Activated CD4-positive, alpha-beta T cell treated with anti-CD3 and anti-CD28 coated beads, Interleukin-2, amount 50 U/mL, for 4 hours (primary cell): ENCODE measurements at regions not wholly inside any gene's neighbourhood (a gene's known extent, or its start where the extent isn't known, plus 50 kb on each side); places are given as distances from the start of the nearest gene placed in this dataset.
A peak's percentile ranks its signal among the peaks of the same experiment; 100 is the strongest.

ENCODE experiments used
- DNase-seq, 2 experiments: peaks; one replicate each; pipeline ENCODE4 v3.0.0-alpha.2; 2020

DNA sequence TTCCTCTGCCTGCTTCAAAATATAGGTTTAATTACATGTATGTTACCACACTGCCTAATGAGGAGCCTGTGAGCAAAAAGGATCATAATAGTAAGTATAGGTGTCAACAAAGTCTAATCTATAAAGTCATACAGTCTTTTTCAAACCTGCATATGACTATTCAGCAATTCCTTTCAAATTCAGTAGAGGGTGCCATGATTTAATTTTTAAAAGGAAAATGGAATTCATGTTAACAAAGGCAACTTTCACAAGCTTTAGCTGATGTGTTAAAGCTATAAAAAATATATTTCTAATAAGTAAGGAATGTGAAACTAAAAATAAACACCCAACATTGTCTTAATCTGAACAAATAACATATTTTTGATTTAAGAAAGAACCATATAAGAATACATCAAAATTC is 52.1 kb downstream of the MPP7 start:
- no peak for DNase-seq

DNA sequence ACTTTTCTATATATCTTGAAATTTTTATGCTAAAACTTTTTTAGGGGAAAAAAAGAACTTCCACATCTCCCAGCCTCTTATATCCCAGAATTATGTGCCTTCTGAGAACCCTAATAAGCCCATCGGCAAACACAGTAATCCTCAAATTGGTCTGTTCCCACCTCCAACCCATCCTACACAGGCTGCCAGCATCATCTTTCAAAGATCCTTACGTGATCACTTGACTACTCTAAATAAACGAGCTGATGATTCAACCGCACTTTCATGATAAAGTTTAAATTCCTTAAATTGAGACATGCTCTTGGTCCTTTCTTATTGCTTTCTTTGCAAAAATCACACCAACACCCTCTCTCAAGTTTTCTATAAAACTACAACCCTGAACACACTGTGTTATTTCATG is 52.5 kb downstream of the MPP7 start:
- no peak for DNase-seq

DNA sequence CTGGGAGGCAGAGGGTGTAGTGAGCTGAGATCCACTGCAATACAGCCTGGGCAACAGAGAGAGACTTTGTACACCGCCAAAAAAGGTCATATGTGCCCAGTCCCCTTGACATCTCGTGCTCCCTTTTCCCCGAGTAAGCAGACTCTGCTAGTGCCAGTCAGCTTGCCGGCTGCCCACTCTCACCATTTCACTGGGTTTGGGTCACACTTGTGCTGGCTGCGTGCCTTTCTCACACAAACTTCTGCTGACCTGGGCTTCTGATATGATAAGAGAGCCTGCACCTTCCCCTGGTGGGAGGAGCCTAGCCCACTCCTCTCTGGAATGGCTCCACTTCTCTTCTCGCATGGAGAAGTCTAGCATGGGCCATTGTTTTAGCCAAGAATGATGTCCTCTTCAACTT is 53.4 kb downstream of the MPP7 start:
- DNase-seq, result no peak

DNA sequence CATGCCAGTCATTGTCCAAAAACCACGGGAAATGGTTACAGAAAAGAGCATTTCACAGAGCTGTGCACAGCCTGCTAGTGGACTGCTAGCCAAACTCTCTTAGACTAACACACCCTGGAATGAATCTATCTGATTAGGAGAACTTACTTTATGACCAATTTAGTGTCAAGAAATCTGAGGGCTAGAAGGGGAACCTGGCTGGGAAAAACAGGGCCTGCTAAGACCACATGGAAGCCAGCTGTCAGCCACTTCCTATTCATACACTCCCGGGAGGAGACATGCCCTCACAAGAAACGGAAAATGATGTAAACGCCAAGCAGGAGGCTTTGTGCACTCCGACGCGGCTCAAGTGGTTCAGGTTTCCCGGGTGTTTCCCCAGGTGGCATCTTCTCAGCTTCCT is 54.8 kb downstream of the MPP7 start:
- DNase-seq, result no peak

DNA sequence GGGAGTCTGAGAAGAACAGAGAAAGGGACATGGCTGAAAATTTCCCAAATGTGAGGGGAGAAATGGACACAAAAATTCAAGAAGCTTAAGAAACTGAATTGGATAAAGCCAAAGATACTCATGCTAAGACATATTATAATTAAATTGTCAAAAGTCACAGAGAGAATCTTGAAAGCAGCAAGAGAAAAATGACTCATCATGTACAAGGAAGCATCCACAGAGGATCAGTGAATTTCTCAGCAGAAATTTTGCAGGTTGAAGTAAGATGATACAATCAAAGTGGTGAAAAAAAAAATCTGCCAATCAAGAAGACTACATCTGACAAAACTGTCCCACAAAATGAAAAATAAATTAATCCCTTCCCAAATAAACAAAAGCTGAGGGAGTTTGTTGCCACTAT is 56.8 kb downstream of the MPP7 start:
- DNase-seq, result no peak

DNA sequence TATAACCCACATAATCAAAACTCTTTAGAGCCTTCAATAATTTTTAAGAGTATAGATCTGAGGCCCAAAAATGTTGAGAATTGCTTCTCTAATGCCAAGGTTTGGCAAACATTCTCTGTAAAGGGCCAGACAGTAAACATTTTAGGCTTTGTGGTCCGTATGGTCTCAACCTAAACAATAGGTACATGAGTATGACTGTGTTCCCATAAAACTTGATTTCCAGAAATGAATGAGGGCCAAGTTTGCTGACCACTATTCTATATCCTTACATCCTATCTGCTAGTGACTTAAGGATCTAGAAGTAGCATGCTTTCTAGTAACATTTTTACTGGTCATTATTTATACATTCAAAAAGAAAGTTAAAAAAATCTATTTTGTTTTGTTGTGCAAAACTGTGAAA is 58.9 kb downstream of the MPP7 start:
- DNase-seq, result no peak

DNA sequence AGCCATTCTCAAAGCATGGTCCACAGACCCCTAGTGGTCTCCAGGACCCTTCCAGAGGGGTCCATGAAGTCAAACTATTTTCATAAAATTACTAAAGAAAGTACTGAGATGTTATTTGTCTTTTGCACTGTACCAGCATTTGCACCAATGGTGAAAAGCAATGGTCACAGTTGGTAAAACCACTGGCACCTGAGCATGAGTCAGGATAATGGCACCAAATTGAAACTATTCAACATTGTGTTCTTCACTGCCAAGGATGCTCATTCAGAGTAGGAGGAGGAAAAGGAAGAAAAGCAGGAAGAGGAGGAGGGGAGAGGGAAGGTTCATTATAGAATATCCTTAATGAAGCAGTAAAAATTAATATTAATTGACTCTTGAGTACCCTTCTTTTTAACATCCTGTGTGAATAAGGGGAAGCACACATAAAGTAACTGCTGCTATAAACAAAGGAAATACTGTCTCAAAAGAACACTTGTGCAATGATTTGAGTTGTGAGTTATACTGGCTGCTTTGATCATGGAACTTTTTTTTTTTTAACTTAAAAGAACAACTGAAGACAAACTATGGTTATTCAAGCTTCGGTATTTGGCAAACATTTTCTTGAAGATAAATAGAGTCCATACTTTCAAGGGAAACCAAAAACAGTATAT is 60.2 kb downstream of the MPP7 start:
- DNase-seq, result no peak

DNA sequence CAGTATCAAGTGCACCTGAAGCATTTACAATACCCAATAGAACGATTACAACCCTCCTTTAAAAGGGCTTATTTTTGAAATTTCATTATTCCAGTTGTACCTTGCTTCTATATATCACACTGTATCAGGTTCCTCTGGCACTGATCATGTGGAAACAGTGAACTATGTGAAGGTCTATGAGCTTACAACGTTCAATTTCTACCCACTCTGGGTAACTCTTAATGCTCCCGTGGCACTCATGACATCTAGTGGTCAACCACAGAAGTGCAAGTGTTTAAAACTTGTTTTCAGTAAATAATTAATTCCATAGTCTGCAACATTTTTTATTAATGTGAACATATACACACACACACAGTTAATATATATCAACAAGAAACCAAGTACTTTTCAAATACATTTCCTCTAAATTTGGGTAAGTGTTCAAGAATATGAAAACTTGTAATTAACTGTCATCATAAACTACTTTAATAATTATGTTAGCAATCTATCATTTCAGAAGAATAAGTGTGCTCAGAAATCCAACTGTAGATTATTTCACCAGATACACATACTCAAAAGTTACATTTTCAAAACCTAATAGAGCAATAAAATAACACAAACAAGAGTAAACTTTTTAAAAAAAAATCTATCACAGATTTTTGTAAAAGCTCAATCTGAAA is 61.0 kb downstream of the MPP7 start:
- peak; percentile 17 for DNase-seq

DNA sequence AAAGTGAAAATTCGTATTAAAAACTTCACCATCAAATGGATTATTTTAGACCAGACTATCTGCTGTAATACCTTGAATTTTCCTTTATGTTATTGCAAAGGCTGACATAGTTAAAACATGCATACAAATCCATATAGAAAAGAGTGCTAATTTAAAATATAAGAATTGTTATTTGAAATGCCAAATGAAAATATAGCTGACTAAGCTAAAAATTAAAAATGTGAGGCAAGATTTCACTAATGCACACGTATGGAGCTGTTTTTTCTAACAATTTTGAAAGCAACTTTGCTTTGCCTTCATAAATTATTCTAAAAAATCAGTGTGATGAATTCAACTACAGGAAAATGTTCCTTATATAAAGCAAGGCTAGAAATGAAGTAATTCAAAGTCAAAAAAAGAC is 62.5 kb downstream of the MPP7 start:
- DNase-seq, result no peak

DNA sequence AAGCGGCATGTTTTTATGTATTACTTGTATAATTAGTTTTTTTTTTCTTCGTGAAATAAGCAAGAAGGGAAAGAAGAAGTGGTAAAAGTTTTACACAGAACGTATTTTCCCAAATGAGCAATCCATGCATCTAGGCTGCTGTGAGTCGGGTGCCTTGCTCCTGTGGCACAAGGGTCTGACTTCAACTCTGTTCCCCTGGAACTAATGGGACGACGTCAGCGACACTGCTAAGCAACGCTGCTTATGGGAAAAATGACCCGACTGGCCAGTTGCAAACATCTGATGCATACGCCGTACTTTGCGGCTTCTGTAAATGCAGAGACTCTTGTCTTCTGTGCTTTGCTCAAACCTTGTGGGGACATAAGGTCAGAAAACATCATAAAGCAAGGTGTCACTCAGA is 66.3 kb downstream of the MPP7 start:
- DNase-seq, result no peak

DNA sequence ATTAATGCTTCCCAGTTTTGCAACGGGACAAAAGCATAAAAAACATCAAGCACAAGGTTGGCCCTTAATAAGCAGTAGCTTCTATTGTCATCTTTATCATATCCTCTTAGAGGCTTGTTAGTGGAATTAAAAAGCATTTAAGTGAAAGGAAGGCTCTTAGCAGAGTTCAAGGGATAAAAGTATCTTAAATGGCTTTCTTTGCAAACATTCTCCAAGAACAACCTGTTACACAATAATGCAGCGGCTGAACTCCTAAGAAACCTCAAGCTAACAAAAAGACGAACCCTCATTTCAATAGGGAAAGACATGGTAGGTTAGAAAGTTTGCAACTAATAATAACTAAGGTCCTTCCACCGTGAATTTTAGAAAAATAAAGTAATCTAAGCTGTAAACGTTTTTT is 82.1 kb downstream of the MPP7 start:
- no peak for DNase-seq

DNA sequence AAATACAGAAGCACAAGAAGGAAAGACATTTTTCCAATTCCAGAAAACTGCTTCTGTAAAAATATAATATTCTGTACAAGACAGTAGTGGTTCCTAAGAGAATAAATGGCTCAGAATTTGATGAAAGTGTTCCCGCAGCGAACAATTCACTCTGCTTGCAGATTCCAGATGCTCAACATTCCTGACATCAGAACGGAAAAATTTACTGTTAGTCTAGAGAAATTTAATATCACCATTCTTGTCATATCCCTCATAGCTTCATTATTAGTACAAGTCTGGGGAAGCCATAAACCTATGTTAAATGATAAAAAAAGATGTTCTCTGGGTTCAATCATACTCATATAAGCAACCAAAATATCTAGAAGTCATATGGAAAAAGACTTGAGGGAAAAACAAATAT is 83.6 kb downstream of the MPP7 start:
- DNase-seq, result no peak

DNA sequence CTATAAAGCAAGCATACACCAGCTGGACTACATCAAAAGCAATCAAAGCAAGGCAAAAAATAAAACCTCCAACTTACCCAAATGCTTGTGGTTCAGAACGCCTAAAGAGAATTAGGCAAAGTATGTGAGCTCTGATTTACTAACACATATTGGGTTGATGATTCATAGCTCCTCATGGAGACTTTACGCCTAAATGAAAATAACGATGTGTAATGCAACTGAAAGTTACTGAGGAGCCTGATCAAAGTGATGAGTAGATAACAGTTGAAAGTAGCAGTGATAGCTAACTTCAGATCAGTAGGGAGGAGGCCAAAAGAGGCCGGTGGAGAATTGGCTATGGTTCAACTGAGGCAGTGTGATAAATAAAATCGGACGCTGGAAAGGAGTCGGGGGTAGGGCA is 85.0 kb downstream of the MPP7 start:
- no peak for DNase-seq

DNA sequence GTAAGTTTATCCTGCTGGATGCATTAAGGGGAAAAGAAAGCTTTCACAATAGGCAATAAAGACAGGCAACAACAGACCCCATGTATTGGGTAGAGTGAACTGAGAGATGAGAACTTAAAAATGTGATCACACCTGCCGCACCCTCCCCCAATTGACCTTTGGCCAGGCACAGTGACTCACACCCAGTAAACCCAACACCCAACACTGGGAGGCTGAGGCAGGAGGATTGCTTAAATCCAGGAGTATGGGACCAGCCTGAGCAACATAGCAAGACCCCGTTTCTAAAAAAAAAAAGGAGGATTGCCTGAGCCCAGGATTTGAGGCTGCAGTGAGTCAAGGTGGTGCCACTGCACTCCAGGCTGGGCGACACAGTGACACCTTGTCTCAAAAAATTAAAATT is 86.9 kb downstream of the MPP7 start:
- no peak for DNase-seq

DNA sequence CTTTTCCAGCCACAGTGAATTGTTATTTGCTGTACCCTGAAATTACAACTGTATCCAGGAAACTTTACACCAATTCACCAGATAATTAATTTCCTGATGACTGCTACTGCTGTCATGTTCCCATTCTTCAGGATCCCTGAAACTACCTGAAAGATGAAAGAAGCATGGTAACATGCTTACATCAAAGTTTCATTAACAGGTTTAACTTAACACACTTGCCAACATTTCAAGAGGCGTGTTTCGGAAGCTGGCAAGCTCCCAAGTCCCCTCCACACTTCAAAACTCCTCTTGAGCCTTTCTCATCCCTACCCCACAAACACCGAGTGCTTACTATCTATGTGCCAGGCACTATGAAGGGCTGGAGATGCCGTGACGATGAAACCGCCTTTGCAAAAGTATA is 88.6 kb downstream of the MPP7 start:
- DNase-seq, result no peak

DNA sequence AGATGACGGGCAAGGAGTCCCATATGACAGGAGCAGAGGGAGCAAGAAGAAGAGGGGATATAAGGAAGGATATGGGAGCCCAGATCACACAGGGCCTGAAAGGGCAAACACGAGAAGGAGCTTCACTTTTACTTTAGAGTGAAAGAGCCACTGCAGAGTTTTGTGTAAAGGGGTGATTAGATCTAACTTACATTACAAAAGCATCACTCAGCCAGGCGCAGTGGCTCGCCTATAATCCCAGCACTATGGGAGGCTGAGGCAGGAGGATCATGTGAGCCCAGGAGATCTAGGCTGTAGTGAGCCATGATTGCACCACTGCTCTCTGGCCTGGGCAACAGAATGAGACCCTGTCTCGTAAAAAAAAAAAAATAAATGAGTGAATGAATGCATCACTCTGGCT is 91.1 kb downstream of the MPP7 start:
- DNase-seq, result no peak

DNA sequence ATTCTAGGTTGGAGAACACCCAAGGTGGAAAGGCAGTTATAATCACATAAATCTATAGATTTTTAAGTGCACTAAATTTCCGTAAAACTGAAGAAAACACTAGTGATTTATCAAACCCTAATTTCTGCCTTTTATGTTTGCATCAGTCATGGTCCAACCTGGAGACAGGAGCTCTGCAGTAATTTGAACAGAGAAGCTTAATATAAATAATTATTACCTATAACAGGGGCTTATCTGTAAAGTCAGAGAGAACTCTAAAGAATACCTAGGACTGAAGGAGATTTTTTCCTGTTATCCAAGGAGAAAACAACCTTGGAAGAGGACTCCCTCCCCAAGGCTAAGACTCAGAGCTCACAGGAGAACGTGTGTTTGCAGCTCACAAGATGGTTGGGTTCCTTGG is 95.1 kb downstream of the MPP7 start:
- DNase-seq, result no peak

DNA sequence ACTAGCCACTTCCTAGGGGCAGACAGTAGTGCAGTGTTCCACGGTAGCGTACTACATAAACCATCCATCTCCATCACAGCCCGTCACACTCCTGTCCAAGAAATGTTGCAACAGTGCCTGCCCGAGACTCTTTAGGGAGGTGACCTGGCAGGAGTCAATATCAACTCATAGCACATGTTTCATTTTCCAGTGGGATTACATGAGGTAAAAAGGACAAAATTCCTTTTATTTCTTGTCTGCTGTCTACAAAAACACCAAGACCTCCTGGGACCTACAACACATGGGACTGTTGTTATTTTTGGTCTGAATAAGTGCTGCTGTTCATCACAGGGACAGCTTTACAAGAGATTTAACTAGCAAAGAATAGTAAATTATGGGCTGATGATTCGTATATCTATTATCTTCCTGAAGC is 99.9 kb downstream of the MPP7 start:
- no peak for DNase-seq

DNA sequence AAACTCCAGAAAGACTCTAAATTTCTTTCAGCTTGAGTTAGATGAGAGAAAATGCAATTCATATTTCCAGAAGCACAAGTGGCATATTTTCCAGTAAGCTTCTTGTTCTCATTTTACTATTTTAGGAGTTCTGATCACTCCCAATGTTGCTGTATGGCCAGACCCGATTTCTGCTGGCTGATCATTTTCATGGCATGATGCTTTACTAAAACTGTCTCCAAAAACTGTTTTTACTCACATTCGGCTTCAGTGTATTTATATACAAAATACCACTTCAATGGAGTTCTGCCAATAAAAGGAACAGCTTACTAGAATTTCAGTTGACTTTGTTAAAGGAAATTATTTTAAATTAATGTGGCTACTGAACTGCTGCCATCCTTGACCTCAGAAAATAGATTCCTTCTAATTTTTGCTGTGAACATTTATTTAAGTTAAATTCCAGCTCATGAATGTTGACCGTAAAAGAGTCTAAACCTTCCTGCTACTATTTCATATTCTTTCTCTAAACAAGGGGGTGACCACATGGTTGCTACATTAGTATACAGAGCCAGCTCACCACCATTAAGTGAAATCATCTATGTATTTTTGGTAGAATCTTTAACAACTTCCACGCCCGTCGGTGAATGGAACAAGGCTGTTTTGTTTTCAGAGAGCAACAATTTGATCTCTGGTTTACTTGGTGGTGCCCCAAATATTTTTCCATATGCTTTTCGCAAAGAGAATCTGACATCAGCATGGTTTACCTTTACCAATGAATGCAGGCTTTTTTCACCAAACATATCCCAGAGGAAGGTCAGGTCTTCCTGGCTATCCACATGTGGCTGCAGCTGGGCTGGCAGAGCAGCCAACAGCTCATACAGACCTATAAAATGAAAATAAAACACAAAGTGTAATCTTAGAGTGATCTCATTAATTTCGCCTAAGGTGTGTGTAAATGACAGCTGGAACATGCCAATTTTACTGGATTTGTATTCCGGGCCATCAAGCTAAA is 101.2 kb downstream of the MPP7 start:
- DNase-seq, result no peak

DNA sequence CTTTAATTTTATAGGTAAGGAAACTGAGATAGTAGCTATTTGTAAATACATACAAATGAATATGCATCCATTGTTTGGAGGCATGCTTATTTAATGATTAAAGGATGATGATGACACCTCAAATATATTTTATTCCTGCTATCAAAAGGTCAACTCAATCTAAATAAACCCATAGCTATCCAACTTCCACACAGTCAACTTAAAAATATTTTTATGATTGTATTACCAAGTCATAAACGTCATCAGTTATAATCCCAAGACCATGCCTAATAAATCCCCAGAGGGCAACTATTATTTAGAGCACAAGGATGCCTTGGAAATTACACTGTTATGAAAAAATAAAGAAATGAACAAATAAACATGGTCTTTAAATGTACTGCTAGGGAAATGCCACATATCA is 102.1 kb downstream of the MPP7 start:
- no peak for DNase-seq

DNA sequence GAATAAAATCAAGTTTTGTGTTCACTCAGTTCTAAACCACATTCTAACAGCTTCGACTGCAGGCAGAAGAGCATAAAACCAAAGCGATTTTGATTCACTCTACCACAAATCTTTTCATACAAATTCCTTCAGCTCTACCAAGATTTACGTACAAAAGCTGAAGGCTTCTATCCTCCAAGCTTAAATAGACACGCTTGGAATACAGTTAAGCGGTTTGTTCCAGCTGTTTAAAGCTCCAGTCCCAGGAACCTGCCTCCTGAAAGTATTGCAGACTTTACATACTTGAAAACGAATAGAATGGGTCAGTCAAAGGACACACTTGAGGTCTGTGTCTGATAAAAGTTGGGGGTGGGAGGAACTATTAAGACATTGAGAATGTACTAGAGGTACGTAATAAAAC is 102.9 kb downstream of the MPP7 start:
- no peak for DNase-seq

DNA sequence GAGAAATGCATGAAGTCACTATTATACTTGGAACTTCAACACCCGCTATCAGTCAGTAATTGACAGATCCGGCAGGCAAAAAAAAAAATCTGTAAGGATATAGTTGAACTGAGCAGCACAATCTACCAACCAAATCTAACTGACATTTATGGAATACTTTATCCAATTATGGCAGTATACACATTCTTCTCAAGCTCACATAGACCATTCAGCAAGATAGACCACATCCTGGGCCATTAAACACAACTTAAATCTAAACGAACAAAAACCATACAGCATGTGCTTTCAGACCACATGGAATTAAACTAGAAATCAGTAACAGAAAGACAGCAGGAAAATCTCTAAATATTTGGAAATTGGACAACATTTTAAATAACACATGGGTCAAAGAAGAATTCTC is 112.7 kb downstream of the MPP7 start:
- no peak for DNase-seq

DNA sequence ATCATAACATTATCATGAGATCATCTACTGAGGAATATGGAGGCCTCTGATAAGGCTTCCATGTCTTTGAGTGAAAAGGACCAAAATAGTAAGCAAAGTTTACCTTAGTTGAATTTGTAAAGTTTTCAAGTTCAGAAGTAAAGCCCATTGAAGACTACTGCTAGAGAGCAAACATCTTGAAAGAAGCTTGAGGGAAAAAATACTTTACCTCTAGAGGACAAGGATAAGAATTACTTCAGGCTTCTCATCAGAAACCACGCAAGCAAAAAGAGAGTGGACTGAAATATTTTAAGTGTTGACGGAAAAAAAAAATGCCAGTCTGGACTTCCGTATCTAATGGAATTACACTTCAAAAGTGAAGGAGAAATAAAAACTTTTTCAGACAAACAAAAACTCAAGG is 114.3 kb downstream of the MPP7 start:
- no peak for DNase-seq
